ENCODE measurements at regions not wholly inside any gene's neighbourhood (a gene's known extent, or its start where the extent isn't known, plus 50 kb on each side); places are given as distances from the start of the nearest gene placed in this dataset.

DNA sequence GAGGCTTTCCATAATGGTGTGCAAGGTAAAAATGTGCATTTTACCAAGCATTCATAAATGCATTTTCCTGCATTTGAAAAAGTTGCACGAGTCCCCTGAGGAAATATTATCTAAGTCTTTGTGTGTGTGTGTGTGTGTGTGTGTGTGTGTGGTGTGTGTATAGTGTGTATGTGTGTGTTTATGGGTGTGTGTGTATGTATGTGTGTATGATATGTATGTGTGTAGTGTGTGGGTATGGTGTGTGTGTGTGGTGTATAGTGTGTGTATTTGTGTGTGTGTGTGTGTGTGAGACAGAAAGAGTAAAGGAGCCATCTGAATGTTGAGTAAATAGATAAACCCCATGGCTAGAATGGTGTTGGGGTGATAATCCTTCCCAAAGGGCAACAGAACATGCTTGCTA lies 229.6 kb upstream of the TBC1D5 start:
- no peak for TF ChIP-seq EZH2phosphoT487 (IDR thresholded peaks at IDR 0.05; ENCODE audit: borderline replicate concordance, low read length)
- TF ChIP-seq, protein P1, sequence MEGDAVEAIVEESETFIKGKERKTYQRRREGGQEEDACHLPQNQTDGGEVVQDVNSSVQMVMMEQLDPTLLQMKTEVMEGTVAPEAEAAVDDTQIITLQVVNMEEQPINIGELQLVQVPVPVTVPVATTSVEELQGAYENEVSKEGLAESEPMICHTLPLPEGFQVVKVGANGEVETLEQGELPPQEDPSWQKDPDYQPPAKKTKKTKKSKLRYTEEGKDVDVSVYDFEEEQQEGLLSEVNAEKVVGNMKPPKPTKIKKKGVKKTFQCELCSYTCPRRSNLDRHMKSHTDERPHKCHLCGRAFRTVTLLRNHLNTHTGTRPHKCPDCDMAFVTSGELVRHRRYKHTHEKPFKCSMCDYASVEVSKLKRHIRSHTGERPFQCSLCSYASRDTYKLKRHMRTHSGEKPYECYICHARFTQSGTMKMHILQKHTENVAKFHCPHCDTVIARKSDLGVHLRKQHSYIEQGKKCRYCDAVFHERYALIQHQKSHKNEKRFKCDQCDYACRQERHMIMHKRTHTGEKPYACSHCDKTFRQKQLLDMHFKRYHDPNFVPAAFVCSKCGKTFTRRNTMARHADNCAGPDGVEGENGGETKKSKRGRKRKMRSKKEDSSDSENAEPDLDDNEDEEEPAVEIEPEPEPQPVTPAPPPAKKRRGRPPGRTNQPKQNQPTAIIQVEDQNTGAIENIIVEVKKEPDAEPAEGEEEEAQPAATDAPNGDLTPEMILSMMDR (IDR thresholded peaks at IDR 0.05; ENCODE audit: low read depth, low read length, poor library complexity, severe bottlenecking) = no peak
- Histone ChIP-seq H3K9me3 (ENCODE audit: control insufficient read depth, insufficient read depth, low read length) (no peaks in the 10 kb centered on the region), H3K4me3 (ENCODE audit: low read length) (no peak overlapping the region), H3K4me2 (ENCODE audit: low read length) (no peak overlapping the region), H3K36me3 (ENCODE audit: control insufficient read depth, low read length) (no peaks in the 10 kb centered on the region), H3F3A (ENCODE audit: control insufficient read depth, insufficient read depth) (no peaks in the 10 kb centered on the region), H3K9me2 (replicated peaks; ENCODE audit: control insufficient read depth, low read length) (no peaks in the 10 kb centered on the region), H3K4me1 (ENCODE audit: control insufficient read depth, low read length) (no peaks in the 10 kb centered on the region), H3K27me3 (ENCODE audit: control insufficient read depth, low read length) (no peaks in the 10 kb centered on the region), H3K27ac (ENCODE audit: low read depth, low read length) (no peak overlapping the region), H4K20me1 (ENCODE audit: control insufficient read depth, insufficient read depth, low read depth, low read length) (no peaks in the 10 kb centered on the region), H3K79me2 (ENCODE audit: control insufficient read depth, low read length) (no peaks in the 10 kb centered on the region)

DNA sequence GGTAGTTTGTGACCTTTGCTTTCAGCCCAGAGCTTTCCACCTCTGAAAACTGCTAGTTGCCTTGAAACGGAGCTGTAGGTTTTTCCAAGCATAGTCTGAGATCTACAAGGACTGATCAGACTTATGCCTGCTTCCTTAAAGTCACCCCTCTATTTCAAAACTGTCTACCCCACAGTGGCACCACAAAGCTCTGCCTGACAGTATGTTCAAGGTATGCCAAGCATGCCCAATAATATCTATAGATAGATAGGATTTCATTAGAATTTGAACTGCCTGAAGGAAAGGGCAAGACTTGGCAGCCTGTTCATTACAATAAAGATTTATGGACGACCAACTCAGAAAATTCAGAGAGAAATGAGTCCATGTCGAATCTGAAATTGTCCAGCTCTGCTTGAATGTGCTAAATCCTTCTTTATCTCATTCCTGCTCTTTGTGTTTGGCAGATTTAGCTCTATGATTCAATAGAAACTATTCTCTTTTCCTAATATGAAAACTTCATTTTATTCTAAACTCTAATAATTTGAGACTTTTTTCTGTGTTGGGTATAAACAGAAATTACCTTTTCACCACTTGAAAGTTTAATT lies 227.6 kb upstream of the TBC1D5 start:
- Histone ChIP-seq H3K27ac (ENCODE audit: low read depth, low read length) (no peak overlapping the region), H3K79me2 (ENCODE audit: control insufficient read depth, low read length) (no peaks in the 10 kb centered on the region), H3K4me1 (ENCODE audit: control insufficient read depth, low read length) (no peaks in the 10 kb centered on the region), H3K4me2 (ENCODE audit: low read length) (no peak overlapping the region), H3K9me2 (replicated peaks; ENCODE audit: control insufficient read depth, low read length) (no peaks in the 10 kb centered on the region), H3F3A (ENCODE audit: control insufficient read depth, insufficient read depth) (no peaks in the 10 kb centered on the region), H3K9me3 (ENCODE audit: control insufficient read depth, insufficient read depth, low read length) (no peaks in the 10 kb centered on the region), H3K36me3 (ENCODE audit: control insufficient read depth, low read length) (no peaks in the 10 kb centered on the region), H3K4me3 (ENCODE audit: low read length) (no peak overlapping the region), H4K20me1 (ENCODE audit: control insufficient read depth, insufficient read depth, low read depth, low read length) (no peaks in the 10 kb centered on the region), H3K27me3 (ENCODE audit: control insufficient read depth, low read length) (no peaks in the 10 kb centered on the region)
- no peak for TF ChIP-seq EZH2phosphoT487 (IDR thresholded peaks at IDR 0.05; ENCODE audit: borderline replicate concordance, low read length)

DNA sequence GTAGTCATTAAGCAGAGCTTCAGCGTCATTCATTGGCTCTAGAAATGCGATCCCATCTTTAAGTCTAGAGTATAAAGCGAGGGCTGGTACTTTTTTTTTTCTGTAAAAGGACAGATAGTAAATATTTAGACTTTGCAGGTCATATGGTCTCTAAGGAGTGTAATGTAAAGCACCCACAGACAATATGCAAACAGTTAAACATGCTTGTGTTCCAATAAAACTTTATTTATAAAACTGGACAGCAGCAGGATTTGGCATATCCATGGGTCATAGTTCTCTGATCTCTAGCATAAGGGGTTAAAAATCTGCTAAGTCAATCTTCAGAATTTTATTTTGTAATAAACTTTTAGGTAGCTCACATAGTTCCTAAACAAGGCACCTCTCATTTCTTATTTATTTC lies 226.8 kb upstream of the TBC1D5 start:
- TF ChIP-seq EZH2phosphoT487 (IDR thresholded peaks at IDR 0.05; ENCODE audit: borderline replicate concordance, low read length) = no peak
- TF ChIP-seq, protein P1 (IDR thresholded peaks at IDR 0.05; ENCODE audit: low read depth, low read length, poor library complexity, severe bottlenecking) = no peak
- H3K27me3 ChIP-seq (ENCODE audit: control insufficient read depth, low read length) = no peaks in the 10 kb centered on the region
- no peaks in the 10 kb centered on the region for H3K9me3 ChIP-seq (ENCODE audit: control insufficient read depth, insufficient read depth, low read length)
- H3K4me1 ChIP-seq (ENCODE audit: control insufficient read depth, low read length) = no peaks in the 10 kb centered on the region
- H3K4me2 ChIP-seq (ENCODE audit: low read length) = no peak overlapping the region
- H3K27ac ChIP-seq (ENCODE audit: low read depth, low read length) = no peak overlapping the region
- no peaks in the 10 kb centered on the region for H3K36me3 ChIP-seq (ENCODE audit: control insufficient read depth, low read length)
- H4K20me1 ChIP-seq (ENCODE audit: control insufficient read depth, insufficient read depth, low read depth, low read length) = no peaks in the 10 kb centered on the region
- H3K79me2 ChIP-seq (ENCODE audit: control insufficient read depth, low read length) = no peaks in the 10 kb centered on the region
- H3K9me2 ChIP-seq (replicated peaks; ENCODE audit: control insufficient read depth, low read length) = no peaks in the 10 kb centered on the region
- no peaks in the 10 kb centered on the region for H3F3A ChIP-seq (ENCODE audit: control insufficient read depth, insufficient read depth)
- H3K4me3 ChIP-seq (ENCODE audit: low read length) = no peak overlapping the region

DNA sequence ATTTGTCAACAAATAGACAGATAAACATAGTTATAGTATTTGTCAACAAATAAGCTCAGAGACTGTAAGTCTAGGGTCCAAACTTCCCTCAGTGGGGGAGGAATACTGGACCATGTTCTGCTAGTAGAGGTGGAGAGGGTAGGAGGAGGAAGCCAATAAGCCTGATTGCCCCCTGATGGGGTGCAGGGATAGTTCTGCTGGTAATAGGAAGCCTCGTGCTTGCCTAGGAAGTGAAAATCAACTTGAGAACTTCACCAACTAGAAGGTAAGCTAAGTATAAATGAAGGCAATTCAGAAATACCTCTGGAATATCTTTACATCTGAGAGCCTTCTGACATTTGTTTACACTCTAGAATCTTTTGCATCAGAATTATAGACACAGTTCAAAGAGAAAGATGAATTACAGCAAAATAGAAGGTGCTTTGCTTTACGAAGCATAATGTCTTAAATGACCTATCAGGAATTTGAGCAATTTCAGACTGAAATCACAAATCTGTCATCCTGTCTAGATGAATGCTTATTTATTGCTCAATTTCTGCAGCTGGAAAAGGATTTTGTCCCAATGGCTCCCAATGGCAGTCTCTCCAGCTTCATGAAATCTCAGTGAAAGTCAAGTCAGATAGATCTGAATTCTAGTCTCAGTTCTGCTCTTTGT lies 225.6 kb upstream of the TBC1D5 start:
- H3K4me2 ChIP-seq (ENCODE audit: low read length) = no peak overlapping the region
- no peak overlapping the region for H3K27ac ChIP-seq (ENCODE audit: low read depth, low read length)
- H3K4me1 ChIP-seq (ENCODE audit: control insufficient read depth, low read length) = no peaks in the 10 kb centered on the region

More for the DNA sequence above, 225.6 kb upstream of the TBC1D5 start:
- TF ChIP-seq, protein P1 (IDR thresholded peaks at IDR 0.05; ENCODE audit: low read depth, low read length, poor library complexity, severe bottlenecking) = no peak
- no peak for TF ChIP-seq EZH2phosphoT487 (IDR thresholded peaks at IDR 0.05; ENCODE audit: borderline replicate concordance, low read length)
- no peaks in the 10 kb centered on the region for H3F3A ChIP-seq (ENCODE audit: control insufficient read depth, insufficient read depth)
- no peaks in the 10 kb centered on the region for H3K36me3 ChIP-seq (ENCODE audit: control insufficient read depth, low read length)
- no peaks in the 10 kb centered on the region for H4K20me1 ChIP-seq (ENCODE audit: control insufficient read depth, insufficient read depth, low read depth, low read length)
- no peak overlapping the region for H3K4me3 ChIP-seq (ENCODE audit: low read length)
- no peaks in the 10 kb centered on the region for H3K27me3 ChIP-seq (ENCODE audit: control insufficient read depth, low read length)
- no peaks in the 10 kb centered on the region for H3K9me3 ChIP-seq (ENCODE audit: control insufficient read depth, insufficient read depth, low read length)
- H3K79me2 ChIP-seq (ENCODE audit: control insufficient read depth, low read length) = no peaks in the 10 kb centered on the region
- H3K9me2 ChIP-seq (replicated peaks; ENCODE audit: control insufficient read depth, low read length) = no peaks in the 10 kb centered on the region
